H4 (cell line): ENCODE measurements at regions not wholly inside any gene's neighbourhood (a gene's known extent, or its start where the extent isn't known, plus 50 kb on each side); places are given as distances from the start of the nearest gene placed in this dataset.

Experiments used
- DNase-seq: peaks from one replicate; pipeline ENCODE4 v3.0.0-alpha.2; 2015; ENCODE audit warnings: low spot score

GRCh38 chr5:19342942-19343341 lies 645.1 kb downstream of the CDH18 start:
- no peak for DNase-seq

- no peak for DNase-seq
Measured at GRCh38 chr5:19352120-19352519, 635.9 kb downstream of the CDH18 start.

GRCh38 chr5:19369048-19369447 lies 619.0 kb downstream of the CDH18 start:
- DNase-seq, result no peak

GRCh38 chr5:19369561-19369960 lies 618.4 kb downstream of the CDH18 start:
- DNase-seq, result no peak

DNA sequence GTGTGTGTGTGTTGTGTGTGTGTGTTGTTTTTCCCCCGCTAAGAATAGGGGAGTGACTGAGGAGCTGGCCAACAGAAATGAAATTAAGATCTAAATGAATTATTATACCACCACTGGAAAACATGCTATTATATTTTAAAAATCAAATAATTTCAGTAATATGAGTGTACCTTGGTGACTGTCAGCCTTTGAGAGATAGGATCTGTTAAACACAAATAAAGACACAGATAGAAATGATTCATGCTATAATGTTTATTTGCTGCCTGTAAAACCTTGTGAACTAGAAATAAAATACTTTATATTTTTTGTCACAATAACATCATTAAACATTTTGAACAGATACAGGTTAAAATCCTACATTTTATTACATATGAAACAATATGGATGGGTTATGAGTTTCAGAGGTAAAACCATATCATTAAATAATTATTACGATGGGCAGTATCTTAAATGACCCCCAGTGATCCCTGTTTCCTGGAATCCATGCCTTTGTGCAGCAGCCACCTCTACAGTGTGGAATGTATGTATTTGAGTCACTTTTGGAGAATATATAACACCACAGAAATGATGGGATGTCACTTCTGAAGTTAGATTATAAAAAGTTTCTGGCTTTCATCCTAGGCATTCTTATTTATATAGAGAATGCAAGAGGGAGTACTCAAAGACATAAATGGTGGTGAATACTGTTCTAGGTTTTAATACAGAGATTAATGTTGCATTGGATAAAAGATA lies 617.2 kb downstream of the CDH18 start:
- no peak for DNase-seq

- no peak for DNase-seq
Measured at GRCh38 chr5:19388391-19388790, 599.6 kb downstream of the CDH18 start.

DNA sequence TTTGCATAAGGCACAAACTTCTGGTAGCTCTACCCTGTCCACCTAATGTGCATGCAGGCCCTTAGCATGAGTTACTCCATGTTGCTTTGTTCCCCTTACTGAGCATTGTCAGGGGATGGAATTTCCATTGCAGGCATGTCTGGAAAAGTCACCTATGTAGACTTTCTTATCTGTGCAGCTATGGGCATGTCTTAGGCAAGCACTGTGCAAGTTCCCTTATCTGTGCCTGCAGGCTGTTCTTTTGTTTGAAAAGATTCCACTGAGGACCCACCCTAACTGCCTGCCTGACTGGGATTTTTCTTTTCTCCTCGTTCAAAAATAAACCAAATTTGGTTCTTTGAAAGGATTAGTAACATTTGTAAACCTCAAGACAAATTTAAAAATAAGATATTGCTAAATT lies 587.0 kb downstream of the CDH18 start:
- DNase-seq, result no peak

DNA sequence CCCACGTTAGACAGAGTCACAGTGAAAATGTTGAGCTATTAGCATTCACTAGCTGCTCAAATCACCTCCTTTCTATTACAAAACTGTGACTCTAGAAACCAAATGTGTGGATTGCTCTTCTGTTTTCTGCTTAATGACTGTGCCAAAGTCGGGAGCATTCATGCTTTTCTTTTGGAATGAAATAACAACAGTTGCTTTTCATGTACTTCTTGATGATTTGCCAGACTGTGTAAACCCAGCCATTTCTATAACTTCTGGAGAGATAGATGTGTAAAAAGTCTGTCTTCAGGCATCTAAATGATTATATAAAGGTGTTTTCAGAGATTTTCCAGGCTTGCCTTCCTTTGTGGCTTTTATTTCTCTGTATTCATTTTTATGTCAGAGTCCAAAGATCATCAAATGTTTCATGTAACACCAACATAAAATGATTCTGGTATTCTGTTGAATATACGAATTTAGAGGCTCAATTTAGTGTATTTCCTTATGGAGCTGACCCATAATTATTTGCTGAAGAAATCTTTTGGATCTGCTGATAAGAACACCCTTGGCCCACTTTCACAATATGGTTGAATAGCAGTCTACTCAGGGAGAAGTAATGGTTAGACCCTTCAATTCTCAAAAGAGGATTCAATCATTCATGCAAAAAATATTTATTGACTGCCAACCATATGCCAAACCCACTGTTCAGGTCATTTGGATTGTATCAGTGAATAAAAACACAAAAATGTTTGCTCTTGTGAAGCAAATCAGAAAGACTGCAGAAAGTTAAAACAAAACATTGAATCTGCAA lies 581.2 kb downstream of the CDH18 start:
- DNase-seq, result no peak

- no peak for DNase-seq
Measured at GRCh38 chr5:19408149-19408548, 579.9 kb downstream of the CDH18 start.

- DNase-seq, result no peak
Measured at GRCh38 chr5:19411936-19412335, 576.1 kb downstream of the CDH18 start.
